Coronary artery (tissue), 2 donors: ENCODE measurements at regions not wholly inside any gene's neighbourhood (a gene's known extent, or its start where the extent isn't known, plus 50 kb on each side); places are given as distances from the start of the nearest gene placed in this dataset.

Experiments used
- DNase-seq: peaks from one replicate; pipeline ENCODE4 v3.0.0-alpha.2; 2017; ENCODE audit warnings: low spot score
- H3K27ac ChIP-seq, 2 donors: fragments of 200-600 bp; sonication (generic); one replicate each; pipeline ENCODE4 v1.5.1; 2016 to 2019
- H3K4me3 ChIP-seq: fragments of 200-600 bp; sonication (generic); 2 replicates; pipeline ENCODE4 v1.5.1; 2016; ENCODE audit warnings: mild to moderate bottlenecking, moderate library complexity
- CTCF ChIP-seq: fragments of 200-600 bp; sonication (generic); IDR thresholded peaks from one replicate; pipeline ENCODE4 v1.5.1; 2019; ENCODE audit warnings: antibody characterized with exemption

- Histone ChIP-seq H3K27ac (no peak overlapping the region), H3K4me3 (no peak overlapping the region)
- no peak for DNase-seq
- no peak for TF ChIP-seq CTCF
Observed at GRCh38 chr19:13712767-13713201, 51.5 kb upstream of the MRI1 start.

DNA sequence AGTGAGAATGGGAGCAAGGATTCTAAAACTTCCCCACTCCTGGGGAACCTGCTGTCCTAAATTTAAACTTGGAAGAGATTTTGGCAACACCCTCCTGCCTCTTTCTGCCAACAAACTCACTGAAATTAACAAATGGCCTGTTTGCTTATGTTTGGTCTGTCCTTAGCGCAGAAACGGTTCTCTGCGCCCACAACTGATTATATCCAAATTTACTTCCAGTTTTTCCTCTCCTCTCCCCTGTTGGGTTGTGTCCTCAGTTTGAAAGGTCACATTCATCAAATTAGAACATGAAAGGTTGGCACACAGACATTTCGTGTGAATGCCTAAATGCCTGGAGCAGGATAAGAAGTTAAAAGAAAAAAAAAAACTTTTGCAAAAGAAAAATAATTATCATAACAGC, 56.4 kb upstream of the MRI1 start:
- Histone ChIP-seq H3K27ac (no peak overlapping the region), H3K4me3 (no peak overlapping the region)
- no peak for DNase-seq
- TF ChIP-seq CTCF, result no peak

- Histone ChIP-seq H3K4me3 (no peak overlapping the region), H3K27ac (no peak overlapping the region)
- no peak for TF ChIP-seq CTCF
- DNase-seq, result no peak
Observed at GRCh38 chr19:13705928-13706447, 58.3 kb upstream of the MRI1 start.

DNA sequence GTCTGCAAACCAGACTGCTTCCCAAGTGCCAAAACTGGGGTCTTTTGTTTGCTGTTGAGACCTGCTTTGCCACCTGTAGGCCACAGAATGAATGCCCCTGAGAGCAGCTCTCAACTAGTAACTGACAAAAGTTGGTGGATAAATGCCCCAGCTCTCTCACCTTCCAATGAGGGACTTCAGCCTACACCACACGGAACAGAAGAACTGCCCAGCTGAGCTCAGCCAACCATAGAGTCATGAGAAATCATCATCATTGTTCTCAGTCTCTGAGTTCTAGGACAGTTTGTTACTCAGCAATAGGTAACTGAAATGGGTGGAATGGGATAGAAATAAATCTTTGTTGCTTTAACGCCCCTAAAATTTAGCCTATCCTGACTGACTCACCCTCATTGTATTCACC, 59.1 kb upstream of the MRI1 start:
- TF ChIP-seq CTCF, result no peak
- DNase-seq, result no peak
- Histone ChIP-seq H3K4me3 (no peak overlapping the region), H3K27ac (no peak overlapping the region)

DNA sequence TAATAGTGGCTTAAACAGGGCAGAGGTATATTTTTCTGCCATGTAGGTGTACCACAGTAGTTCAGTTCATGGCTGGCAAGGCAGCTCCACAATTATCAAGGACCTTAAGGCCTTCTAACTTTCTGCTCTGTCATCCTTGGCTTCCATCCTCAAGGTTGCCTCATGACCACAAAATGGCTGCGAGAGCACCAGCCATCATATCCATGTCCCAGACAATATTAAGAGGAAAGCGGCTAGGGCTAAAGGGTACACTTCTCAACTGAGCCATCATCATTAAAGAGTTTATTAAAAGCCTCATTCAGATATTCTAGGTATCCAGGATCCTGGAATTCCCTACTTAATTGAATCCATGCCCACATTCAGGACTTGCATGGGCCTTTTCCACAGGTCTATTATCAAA, 62.7 kb upstream of the MRI1 start:
- DNase-seq, result no peak
- TF ChIP-seq CTCF, result no peak
- H3K27ac ChIP-seq, result no peak overlapping the region
- H3K4me3 ChIP-seq, result no peak overlapping the region

GRCh38 chr19:13700621-13701020, 63.7 kb upstream of the MRI1 start:
- no peak for DNase-seq
- H3K4me3 ChIP-seq, result no peak overlapping the region
- no peak overlapping the region for H3K27ac ChIP-seq
- TF ChIP-seq CTCF, result no peak

- no peak overlapping the region for H3K27ac ChIP-seq
- DNase-seq, result no peak
- no peak overlapping the region for H3K4me3 ChIP-seq
- no peak for TF ChIP-seq CTCF
Observed at GRCh38 chr19:13699786-13700185, 64.5 kb upstream of the MRI1 start.
